NB4 (cell line): ENCODE measurements at regions not wholly inside any gene's neighbourhood (a gene's known extent, or its start where the extent isn't known, plus 50 kb on each side); places are given as distances from the start of the nearest gene placed in this dataset.

Experiments
- DNase-seq: peaks from one replicate; pipeline ENCODE4 v3.0.0; 2010; ENCODE audit warnings: low read depth
- H3K4me3 ChIP-seq: one replicate; pipeline ENCODE4 v1.5.1; 2011; ENCODE audit warnings: mild to moderate bottlenecking, low read depth, low read length, moderate library complexity
- CTCF ChIP-seq: IDR thresholded peaks from one replicate; pipeline ENCODE4 v1.5.1; 2012; ENCODE audit warnings: low read depth, low read length
- MAX ChIP-seq: IDR thresholded peaks from 2 replicates; pipeline ENCODE4 v1.6.1; 2011; ENCODE audit warnings: low read depth, low read length
- MYC ChIP-seq: IDR thresholded peaks from 2 replicates; pipeline ENCODE4 v1.6.1; 2011; ENCODE audit warnings: low read depth, low read length
- POLR2A ChIP-seq: IDR thresholded peaks from 2 replicates; pipeline ENCODE4 v1.6.1; 2011; ENCODE audit warnings: mild to moderate bottlenecking; ENCODE audit not compliant: insufficient read length; ENCODE audit errors: extremely low read depth

GRCh38 chr6:132063738-132064137 is 112.6 kb upstream of the CCN2 start:
- H3K4me3 ChIP-seq: no peak overlapping the region
- TF ChIP-seq CTCF (no peak), MAX (no peak), MYC (no peak), POLR2A (no peak)
- no peak for DNase-seq

- no peak for TF ChIP-seq MAX
- TF ChIP-seq MYC: no peak
- TF ChIP-seq CTCF: no peak
- TF ChIP-seq POLR2A: no peak
- DNase-seq: no peak
- H3K4me3 ChIP-seq: no peak overlapping the region
These were observed 112.0 kb upstream of the CCN2 start for GRCh38 chr6:132063204-132063603.

- no peak for DNase-seq
- H3K4me3 ChIP-seq: no peak overlapping the region
- no peak for TF ChIP-seq POLR2A
These were observed 111.5 kb upstream of the CCN2 start for GRCh38 chr6:132062626-132063025.

- no peak overlapping the region for H3K4me3 ChIP-seq
- TF ChIP-seq POLR2A: no peak
- TF ChIP-seq MYC: no peak
- TF ChIP-seq CTCF: no peak
- no peak for TF ChIP-seq MAX
- DNase-seq: no peak
These were observed 110.2 kb upstream of the CCN2 start for GRCh38 chr6:132061381-132061780.

DNA sequence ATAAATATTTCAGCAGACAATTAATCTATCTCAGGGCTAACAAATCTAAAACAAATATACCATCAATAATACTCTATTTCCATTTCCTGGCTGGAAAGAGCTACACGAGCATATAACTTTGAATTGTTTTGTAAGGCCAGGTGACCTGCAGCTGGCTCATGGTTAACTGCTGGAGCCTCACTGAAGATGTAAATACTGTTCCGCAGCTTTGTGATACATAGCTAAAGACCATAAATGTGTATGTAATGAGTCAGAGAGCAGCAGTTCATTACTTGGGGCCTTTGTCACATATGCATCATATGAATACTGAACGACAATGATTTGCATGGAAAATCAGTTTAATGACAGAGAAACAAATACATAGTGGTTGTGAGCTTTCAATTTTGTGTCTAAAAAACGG is 109.4 kb upstream of the CCN2 start:
- TF ChIP-seq CTCF (no peak), POLR2A (no peak), MAX (no peak), MYC (no peak)
- no peak overlapping the region for H3K4me3 ChIP-seq
- no peak for DNase-seq

DNA sequence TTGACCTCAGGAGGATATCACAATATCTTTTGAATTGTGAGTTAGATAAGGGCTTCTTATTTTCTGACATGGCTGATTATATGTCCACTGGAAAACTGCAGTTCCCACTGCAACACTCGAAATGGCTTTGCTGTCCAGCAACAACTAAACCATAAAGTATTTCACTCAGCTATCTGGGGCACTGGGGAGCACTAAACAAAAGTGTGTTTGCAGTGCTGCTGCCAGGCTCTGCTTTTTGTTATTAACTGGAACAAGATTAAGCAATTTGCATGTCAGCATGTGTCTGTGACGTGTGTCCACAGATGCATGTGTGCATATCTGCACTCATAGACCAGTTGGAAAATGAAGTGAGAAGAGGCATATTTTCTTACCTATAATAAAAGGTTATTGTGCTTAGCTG is 107.8 kb upstream of the CCN2 start:
- TF ChIP-seq CTCF: no peak
- no peak for TF ChIP-seq POLR2A
- TF ChIP-seq MYC: no peak
- TF ChIP-seq MAX: no peak
- DNase-seq: no peak

More for the DNA sequence above, 107.8 kb upstream of the CCN2 start:
- no peak overlapping the region for H3K4me3 ChIP-seq
